ENCODE measurements at regions not wholly inside any gene's neighbourhood (a gene's known extent, or its start where the extent isn't known, plus 50 kb on each side); places are given as distances from the start of the nearest gene placed in this dataset.

GRCh38 chr14:38410442-38410841, 154.5 kb upstream of the CLEC14A start:
- no peak overlapping the region for H3K4me3 ChIP-seq (replicated peaks; ENCODE audit: low read depth, low read length)
- no peak for DNase-seq (ENCODE audit: low read depth)
- TF ChIP-seq CTCF (IDR thresholded peaks at IDR 0.05; ENCODE audit: low read length, missing control alignments): no peak

GRCh38 chr14:38409071-38409705, 153.3 kb upstream of the CLEC14A start:
- peak; percentile 33 for DNase-seq (ENCODE audit: low read depth)
- no peak overlapping the region for H3K4me3 ChIP-seq (replicated peaks; ENCODE audit: low read depth, low read length)
- no peak for TF ChIP-seq CTCF (IDR thresholded peaks at IDR 0.05; ENCODE audit: low read length, missing control alignments)

GRCh38 chr14:38405851-38406635, 150.2 kb upstream of the CLEC14A start:
- peak; percentile 54 for DNase-seq (ENCODE audit: low read depth)
- TF ChIP-seq CTCF (IDR thresholded peaks at IDR 0.05; ENCODE audit: low read length, missing control alignments): peak; percentile 8
- no peak overlapping the region for H3K4me3 ChIP-seq (replicated peaks; ENCODE audit: low read depth, low read length)

- TF ChIP-seq CTCF (IDR thresholded peaks at IDR 0.05; ENCODE audit: low read length, missing control alignments): no peak
- H3K4me3 ChIP-seq (replicated peaks; ENCODE audit: low read depth, low read length): no peak overlapping the region
Observed at GRCh38 chr14:38404616-38405015, 148.7 kb upstream of the CLEC14A start.

GRCh38 chr14:38404100-38404541, 148.2 kb upstream of the CLEC14A start:
- H3K4me3 ChIP-seq (replicated peaks; ENCODE audit: low read depth, low read length): no peak overlapping the region
- no peak for TF ChIP-seq CTCF (IDR thresholded peaks at IDR 0.05; ENCODE audit: low read length, missing control alignments)
- DNase-seq (ENCODE audit: low read depth): peak; percentile 81

More at GRCh38 chr14:38404616-38405015, 148.7 kb upstream of the CLEC14A start:
- peak; percentile 40 for DNase-seq (ENCODE audit: low read depth)

GRCh38 chr14:38400751-38401150, 144.9 kb upstream of the CLEC14A start:
- DNase-seq (ENCODE audit: low read depth): no peak
- H3K4me3 ChIP-seq (replicated peaks; ENCODE audit: low read depth, low read length): no peak overlapping the region
- no peak for TF ChIP-seq CTCF (IDR thresholded peaks at IDR 0.05; ENCODE audit: low read length, missing control alignments)

Measured in fibroblast of pulmonary artery (primary cell).